Peyer's patch (tissue), 4 donors: ENCODE measurements at regions not wholly inside any gene's neighbourhood (a gene's known extent, or its start where the extent isn't known, plus 50 kb on each side); places are given as distances from the start of the nearest gene placed in this dataset.

Experiments used
- POLR2A ChIP-seq, 2 donors: fragments of 450-650 bp; IDR thresholded peaks; one replicate each; pipeline ENCODE4 v1.5.1; 2017; ENCODE audit warnings: antibody characterized with exemption in 2 of 2, mild to moderate bottlenecking in 2 of 2, moderate library complexity in 2 of 2
- TF ChIP-seq, protein P1 (sequence below), 6 experiments: fragments of 450-650 bp in 4 of 6; fragments of 200-600 bp in 2 of 6; sonication (generic) in 1 of 6; IDR thresholded peaks; one replicate each; pipeline ENCODE4 v1.5.1; 2017 to 2019; ENCODE audit warnings: antibody characterized with exemption in 6 of 6, mild to moderate bottlenecking in 3 of 6, moderate library complexity in 1 of 6

DNA sequence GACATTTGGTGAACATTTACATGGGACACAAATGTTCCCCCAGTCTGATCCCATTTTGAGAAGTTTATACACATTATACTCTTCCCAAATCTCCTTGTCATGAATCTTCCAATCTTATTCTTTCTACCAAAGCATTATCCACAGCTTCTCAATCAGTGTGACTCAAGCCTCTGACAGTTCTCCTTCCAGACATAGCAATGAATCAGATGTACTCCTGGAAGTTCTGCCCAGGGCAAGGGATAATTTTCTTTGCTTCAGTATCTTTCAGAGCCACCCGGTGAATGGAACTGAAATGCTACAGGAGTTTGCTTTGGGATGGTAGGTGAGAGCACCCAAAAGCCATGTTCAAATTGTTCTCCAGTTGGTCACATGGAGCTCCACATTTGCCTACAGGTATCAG is 145.5 kb downstream of the ANXA5 start:
- no peak for TF ChIP-seq POLR2A (IDR thresholded peaks at IDR 0.05)
- TF ChIP-seq, protein P1, sequence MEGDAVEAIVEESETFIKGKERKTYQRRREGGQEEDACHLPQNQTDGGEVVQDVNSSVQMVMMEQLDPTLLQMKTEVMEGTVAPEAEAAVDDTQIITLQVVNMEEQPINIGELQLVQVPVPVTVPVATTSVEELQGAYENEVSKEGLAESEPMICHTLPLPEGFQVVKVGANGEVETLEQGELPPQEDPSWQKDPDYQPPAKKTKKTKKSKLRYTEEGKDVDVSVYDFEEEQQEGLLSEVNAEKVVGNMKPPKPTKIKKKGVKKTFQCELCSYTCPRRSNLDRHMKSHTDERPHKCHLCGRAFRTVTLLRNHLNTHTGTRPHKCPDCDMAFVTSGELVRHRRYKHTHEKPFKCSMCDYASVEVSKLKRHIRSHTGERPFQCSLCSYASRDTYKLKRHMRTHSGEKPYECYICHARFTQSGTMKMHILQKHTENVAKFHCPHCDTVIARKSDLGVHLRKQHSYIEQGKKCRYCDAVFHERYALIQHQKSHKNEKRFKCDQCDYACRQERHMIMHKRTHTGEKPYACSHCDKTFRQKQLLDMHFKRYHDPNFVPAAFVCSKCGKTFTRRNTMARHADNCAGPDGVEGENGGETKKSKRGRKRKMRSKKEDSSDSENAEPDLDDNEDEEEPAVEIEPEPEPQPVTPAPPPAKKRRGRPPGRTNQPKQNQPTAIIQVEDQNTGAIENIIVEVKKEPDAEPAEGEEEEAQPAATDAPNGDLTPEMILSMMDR (IDR thresholded peaks at IDR 0.05): no peak
